CD4-positive, alpha-beta T cell treated with Interleukin-6 for 4 hours (primary cell): ENCODE measurements at regions not wholly inside any gene's neighbourhood (a gene's known extent, or its start where the extent isn't known, plus 50 kb on each side); places are given as distances from the start of the nearest gene placed in this dataset.

Source experiments
- DNase-seq: peaks from one replicate; pipeline ENCODE4 v3.0.0-alpha.2; 2020; ENCODE audit warnings: mixed read lengths

GRCh38 chr4:19992471-19993093, 259.1 kb upstream of the SLIT2 start:
- DNase-seq = no peak

DNA sequence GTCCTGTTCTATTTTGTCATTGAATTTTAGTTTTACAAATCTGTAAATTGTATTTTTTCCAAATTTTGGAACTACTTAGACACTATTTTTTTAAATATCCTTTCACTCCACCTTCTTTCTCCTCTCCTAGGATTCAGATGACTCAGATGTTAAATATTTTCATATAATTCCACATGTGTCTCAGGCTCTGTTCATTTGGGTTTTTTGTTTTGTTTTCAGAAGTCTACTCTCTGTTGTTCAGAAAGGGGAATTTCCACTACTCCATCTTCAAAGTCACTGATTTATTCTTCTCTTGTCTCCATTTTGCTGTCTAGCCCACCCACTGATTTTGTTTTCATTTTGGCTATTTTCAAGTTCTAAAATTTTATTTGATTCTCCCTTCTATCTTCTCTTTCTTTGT, 264.0 kb upstream of the SLIT2 start:
- no peak for DNase-seq

- DNase-seq = no peak
Measured at GRCh38 chr4:19983072-19983471, 268.6 kb upstream of the SLIT2 start.

- DNase-seq = no peak
Measured at GRCh38 chr4:19982556-19982955, 269.1 kb upstream of the SLIT2 start.

DNA sequence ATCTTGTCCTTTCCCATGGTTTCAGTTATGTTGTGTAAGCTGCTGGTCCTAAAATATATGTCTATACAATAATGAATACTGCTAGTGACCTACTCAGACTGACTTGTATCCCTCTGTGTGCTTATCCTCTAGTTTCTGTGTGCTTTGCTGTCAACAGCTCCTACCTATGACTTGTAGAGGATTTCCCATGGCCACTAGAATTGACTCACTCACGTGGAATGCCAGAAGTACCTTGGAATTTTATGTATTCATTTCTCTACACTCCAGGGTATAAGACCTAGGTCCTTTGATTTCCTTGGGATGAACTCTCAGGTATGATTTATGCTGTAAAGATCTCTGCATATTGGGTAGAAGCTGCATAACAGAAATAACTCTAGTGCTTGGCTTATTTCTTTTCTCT, 279.9 kb upstream of the SLIT2 start:
- DNase-seq = no peak

GRCh38 chr4:19969492-19969891, 282.2 kb upstream of the SLIT2 start:
- no peak for DNase-seq

GRCh38 chr4:19961091-19961490, 290.6 kb upstream of the SLIT2 start:
- no peak for DNase-seq

DNA sequence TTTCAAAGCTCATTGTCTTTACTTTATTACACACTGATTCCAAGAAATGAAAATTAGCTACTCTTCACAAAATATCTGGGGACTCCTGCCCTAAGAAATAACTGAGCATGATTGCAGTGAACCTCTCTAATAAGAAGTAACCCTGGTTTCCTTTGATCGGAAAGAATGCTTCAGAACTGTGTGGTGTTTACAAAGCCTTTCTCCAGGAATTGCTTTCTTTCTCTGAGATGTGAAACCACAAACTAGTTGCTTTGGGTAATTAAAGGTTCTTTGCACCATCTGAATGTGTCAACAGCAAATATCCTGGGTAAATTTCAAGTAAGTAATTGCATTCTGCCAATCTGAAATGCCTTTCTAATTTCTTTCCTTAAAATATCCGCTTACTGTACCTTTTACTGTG, 292.9 kb upstream of the SLIT2 start:
- DNase-seq = no peak

- no peak for DNase-seq
Measured at GRCh38 chr4:19947349-19947748, 304.4 kb upstream of the SLIT2 start.

GRCh38 chr4:19945979-19946380, 305.7 kb upstream of the SLIT2 start:
- no peak for DNase-seq

DNA sequence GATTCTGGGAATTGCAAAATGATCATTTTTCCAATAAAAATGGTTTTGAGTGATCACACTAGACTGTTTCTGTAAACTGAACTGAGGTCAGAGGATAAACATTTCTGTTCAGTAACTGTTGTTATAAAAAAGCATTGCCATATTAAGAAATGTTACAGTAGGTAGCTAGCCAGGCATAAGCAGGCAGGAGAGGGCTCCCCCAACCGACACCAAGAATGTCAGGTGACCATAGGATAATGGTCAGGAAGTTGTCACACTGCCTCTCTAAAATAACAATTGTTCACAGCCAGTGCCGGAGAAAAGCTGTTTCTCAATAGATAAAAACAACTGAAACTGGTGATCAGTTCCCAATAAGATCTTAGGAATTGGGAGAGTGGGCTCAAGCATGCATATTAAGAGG, 306.2 kb upstream of the SLIT2 start:
- DNase-seq = no peak

DNA sequence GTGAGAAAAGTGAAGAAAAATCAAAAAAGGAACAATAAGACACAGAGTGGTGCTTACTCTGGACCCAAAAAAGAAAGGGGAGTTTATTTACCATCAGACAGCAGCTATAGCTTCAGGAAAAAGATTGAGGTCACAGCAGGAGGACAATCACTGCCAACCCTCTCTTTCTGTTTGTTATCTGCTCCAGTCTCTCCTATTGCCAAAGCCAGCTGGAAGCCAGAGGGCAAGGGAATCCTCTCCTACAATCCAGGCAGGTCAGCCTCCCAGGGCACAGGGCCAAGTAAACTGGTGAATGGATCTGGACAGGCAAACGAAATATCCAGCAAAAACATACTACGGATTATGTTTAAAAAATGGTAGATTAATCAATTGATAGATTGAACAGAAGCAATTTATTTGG, 306.9 kb upstream of the SLIT2 start:
- DNase-seq = no peak

DNA sequence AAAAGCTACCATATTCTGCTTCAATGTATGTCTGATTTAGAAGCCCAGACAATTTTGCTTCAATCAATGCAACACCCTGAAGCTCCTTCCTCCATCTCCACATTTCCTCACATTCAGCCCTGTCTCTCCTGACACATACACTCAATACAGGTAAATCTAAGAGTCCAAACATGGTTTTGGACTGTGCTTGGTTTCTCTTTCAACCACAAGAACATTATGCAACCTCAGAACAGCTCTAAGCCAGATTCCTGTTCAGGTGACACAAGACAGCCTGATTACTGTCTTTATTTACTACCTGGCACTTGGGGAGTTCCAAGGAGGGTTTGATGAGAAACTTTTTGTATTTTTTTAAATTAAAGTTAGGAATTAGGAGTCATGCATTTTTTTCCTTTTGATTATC, 307.5 kb upstream of the SLIT2 start:
- DNase-seq = no peak

DNA sequence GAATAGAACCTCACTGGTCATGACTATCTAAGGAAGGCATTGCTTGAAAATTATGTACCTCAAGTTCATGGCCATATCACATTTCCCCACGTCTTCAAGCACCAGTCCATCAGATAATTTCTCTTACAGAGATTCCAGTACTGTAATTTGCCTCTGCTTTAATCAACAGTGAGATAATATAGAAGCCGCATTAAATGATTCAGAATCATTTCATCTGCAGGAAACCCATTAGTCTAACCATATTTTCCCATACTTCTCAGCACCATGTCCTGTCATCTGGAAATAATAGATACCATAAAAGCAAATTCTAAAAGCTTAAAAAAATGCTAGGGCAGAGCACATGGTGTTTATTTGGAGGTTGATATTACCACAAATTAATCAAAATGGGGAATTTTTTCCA, 310.3 kb upstream of the SLIT2 start:
- DNase-seq = no peak

DNA sequence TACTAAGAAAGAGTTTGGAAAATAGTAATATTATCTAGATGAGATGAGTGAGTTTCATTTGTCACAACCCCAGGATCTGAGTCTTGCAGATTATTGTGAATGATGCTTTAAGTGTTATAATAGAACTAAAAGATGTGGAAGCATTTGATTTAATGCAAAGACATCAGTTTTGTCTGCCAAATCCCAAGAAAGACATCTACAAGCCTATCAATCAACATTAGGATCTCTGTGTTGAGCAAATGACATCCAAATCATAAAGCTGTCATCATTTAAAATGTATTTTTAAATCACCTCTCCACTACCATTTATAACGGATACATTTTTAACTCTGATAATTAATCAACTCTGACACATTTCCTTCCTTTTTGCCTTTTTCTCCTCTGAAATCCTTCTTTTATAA, 310.8 kb upstream of the SLIT2 start:
- no peak for DNase-seq

DNA sequence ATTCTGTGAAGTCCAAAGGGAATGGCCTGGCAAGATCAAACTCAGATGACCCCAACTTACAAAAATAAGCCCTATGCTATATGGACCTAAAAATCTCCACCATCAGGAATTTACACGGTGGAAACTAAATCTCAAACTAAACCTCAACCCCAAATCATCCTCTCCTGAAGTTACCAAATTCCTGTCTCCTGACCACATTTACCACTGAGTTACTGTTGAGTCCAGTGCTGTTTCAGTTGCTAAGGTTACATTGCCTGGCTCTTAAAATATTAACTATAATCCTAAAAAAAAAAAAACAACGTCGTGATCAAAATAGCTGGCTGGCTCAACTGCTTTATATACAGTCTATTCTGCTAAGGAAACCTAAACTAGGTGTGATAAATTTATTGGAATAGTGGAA, 315.2 kb upstream of the SLIT2 start:
- DNase-seq = no peak

- DNase-seq = no peak
Measured at GRCh38 chr4:19930742-19931141, 321.0 kb upstream of the SLIT2 start.

GRCh38 chr4:19927381-19927780, 324.3 kb upstream of the SLIT2 start:
- no peak for DNase-seq

GRCh38 chr4:19925516-19925915, 326.2 kb upstream of the SLIT2 start:
- DNase-seq = no peak

DNA sequence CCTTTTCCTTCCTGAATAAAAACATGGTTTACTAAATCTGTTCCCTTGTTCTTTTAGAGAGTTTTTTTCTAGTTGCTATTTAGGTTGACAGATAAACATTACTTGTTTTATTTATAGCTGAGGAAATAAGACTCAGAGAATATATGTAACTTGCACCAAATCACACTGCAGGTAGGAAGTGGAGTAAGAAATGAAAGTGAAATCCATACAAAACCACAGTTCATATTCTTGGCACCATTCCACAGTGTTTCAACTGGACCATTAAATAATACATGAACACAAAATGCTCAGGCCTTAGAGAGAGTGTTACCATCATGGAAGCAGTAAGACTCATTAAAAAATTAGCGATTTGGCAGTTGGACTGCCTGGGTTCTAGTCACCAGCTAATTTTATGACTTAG, 326.9 kb upstream of the SLIT2 start:
- DNase-seq = no peak

DNA sequence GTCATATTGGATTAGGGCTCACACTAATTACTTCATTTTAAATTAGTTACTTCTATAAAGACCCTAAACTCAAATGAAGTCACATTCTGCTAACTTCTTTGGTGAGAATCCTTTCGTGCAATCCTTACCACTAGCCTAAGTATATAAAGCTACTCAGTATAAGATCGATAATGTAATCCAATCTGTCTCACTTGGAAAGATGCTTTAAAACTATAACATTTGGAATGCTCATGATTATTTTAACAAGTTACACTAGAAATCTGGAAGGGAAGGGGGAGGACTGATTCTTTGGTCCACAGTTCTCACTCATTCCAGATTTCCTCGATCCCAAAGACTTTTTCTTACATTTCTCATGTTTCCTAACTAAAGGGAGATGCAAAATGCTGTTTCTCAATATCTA, 336.4 kb upstream of the SLIT2 start:
- DNase-seq = no peak

GRCh38 chr4:19913650-19914049, 338.1 kb upstream of the SLIT2 start:
- no peak for DNase-seq

GRCh38 chr4:19910861-19911525, 340.7 kb upstream of the SLIT2 start:
- DNase-seq = no peak

DNA sequence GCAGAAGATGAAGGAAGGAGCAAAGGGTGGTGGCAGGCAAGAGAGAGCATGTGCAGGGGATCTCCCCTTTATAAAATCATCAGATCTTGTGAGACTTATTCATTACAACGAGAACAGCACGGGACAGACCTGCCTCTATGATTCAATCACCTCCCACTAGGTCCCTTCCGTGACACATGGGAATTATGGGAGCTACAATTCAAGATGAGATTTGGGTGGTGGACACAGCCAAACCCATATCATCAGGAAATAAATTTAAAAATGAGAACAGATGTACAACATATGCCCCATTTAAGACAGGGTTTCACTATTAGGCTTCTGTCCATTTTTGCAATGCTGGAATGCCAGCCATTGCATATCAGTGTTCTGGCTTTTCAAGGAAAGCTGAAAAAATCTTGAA, 346.7 kb upstream of the SLIT2 start:
- DNase-seq = no peak

DNA sequence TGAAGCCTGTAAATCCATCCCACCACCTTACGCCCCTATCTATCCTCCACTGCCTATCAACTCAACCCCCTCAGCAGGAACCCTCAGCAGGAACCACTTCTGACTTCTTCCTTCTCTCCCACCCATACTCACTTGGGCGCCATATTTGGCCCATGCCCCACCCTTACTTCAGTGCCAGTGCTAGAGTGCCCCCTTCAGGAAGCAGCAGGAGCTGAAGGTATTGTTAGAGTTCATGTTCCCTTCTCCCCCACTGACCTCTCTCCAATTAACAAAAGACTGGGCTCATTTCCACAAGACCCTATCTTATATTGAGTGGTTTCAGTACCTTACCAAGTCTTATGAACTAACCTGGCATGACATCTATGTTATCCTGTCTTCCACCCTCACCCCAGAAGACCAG, 363.1 kb upstream of the SLIT2 start:
- no peak for DNase-seq
